LoVo (cell line): ENCODE measurements at regions not wholly inside any gene's neighbourhood (a gene's known extent, or its start where the extent isn't known, plus 50 kb on each side); places are given as distances from the start of the nearest gene placed in this dataset.

Source experiments
- DNase-seq: peaks from one replicate; pipeline ENCODE4 v3.0.0-alpha.2; 2016; ENCODE audit warnings: low spot score

- DNase-seq: no peak
These were observed 552.5 kb upstream of the EEF2KMT start for GRCh38 chr16:5649762-5650743.

GRCh38 chr16:5647051-5647450 lies 549.5 kb upstream of the EEF2KMT start:
- DNase-seq: no peak

- DNase-seq: no peak
These were observed 546.4 kb upstream of the EEF2KMT start for GRCh38 chr16:5643855-5644531.

- no peak for DNase-seq
These were observed 544.8 kb upstream of the EEF2KMT start for GRCh38 chr16:5642436-5642835.

GRCh38 chr16:5642011-5642410 lies 544.4 kb upstream of the EEF2KMT start:
- DNase-seq: no peak

- no peak for DNase-seq
These were observed 543.3 kb upstream of the EEF2KMT start for GRCh38 chr16:5640883-5641282.

- DNase-seq: no peak
These were observed 541.9 kb upstream of the EEF2KMT start for GRCh38 chr16:5639531-5639930.

- no peak for DNase-seq
These were observed 537.7 kb upstream of the EEF2KMT start for GRCh38 chr16:5635331-5635730.

GRCh38 chr16:5634666-5635180 lies 537.1 kb upstream of the EEF2KMT start:
- DNase-seq: no peak

GRCh38 chr16:5633845-5634440 lies 536.3 kb upstream of the EEF2KMT start:
- peak; percentile 14 for DNase-seq

- DNase-seq: no peak
These were observed 524.8 kb upstream of the EEF2KMT start for GRCh38 chr16:5622234-5622884.

GRCh38 chr16:5621826-5622225 lies 524.2 kb upstream of the EEF2KMT start:
- no peak for DNase-seq

- no peak for DNase-seq
These were observed 521.7 kb upstream of the EEF2KMT start for GRCh38 chr16:5619304-5619703.

- DNase-seq: no peak
These were observed 519.2 kb upstream of the EEF2KMT start for GRCh38 chr16:5616841-5617240.

- DNase-seq: peak; percentile 43
These were observed 518.5 kb upstream of the EEF2KMT start for GRCh38 chr16:5615868-5616642.

GRCh38 chr16:5607169-5607568 lies 509.6 kb upstream of the EEF2KMT start:
- DNase-seq: no peak

GRCh38 chr16:5605404-5605803 lies 507.8 kb upstream of the EEF2KMT start:
- no peak for DNase-seq

- peak; percentile 10 for DNase-seq
These were observed 507.2 kb upstream of the EEF2KMT start for GRCh38 chr16:5604770-5605169.

- no peak for DNase-seq
These were observed 506.2 kb upstream of the EEF2KMT start for GRCh38 chr16:5603836-5604235.

GRCh38 chr16:5601957-5602356 lies 504.4 kb upstream of the EEF2KMT start:
- DNase-seq: no peak

GRCh38 chr16:5598793-5599192 lies 501.2 kb upstream of the EEF2KMT start:
- no peak for DNase-seq
